GM12873 (cell line): ENCODE measurements at regions not wholly inside any gene's neighbourhood (a gene's known extent, or its start where the extent isn't known, plus 50 kb on each side); places are given as distances from the start of the nearest gene placed in this dataset.

ENCODE experiments used
- TF ChIP-seq, protein P1 (sequence below): IDR thresholded peaks from 2 replicates; pipeline ENCODE4 v1.5.1; 2012; ENCODE audit warnings: low read depth, mild to moderate bottlenecking, moderate library complexity, low read length, control low read depth; ENCODE audit not compliant: insufficient read depth; ENCODE audit errors: missing control alignments

DNA sequence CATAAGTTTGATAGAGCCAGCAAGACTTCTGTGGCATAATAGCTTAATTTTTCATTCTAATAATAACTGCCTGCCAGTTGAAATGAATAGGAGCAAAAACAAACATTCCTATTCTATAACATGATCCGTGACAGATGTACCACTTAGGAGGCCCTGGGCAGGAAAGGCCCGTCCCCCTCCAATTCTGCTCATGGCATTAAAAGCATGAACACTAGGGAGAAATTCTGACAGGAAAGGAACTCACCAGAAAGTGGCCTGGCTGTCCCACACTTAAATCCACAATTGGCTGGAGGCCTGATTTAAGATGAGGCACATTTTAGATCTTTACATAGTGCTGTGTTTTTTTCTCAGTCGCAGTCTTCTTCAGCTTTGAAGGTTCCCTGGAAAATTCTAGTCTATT lies 261.9 kb upstream of the ETAA1 start:
- TF ChIP-seq, protein P1, sequence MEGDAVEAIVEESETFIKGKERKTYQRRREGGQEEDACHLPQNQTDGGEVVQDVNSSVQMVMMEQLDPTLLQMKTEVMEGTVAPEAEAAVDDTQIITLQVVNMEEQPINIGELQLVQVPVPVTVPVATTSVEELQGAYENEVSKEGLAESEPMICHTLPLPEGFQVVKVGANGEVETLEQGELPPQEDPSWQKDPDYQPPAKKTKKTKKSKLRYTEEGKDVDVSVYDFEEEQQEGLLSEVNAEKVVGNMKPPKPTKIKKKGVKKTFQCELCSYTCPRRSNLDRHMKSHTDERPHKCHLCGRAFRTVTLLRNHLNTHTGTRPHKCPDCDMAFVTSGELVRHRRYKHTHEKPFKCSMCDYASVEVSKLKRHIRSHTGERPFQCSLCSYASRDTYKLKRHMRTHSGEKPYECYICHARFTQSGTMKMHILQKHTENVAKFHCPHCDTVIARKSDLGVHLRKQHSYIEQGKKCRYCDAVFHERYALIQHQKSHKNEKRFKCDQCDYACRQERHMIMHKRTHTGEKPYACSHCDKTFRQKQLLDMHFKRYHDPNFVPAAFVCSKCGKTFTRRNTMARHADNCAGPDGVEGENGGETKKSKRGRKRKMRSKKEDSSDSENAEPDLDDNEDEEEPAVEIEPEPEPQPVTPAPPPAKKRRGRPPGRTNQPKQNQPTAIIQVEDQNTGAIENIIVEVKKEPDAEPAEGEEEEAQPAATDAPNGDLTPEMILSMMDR, result no peak

- TF ChIP-seq, protein P1, result no peak
Observed at GRCh38 chr2:67137699-67138098, 259.4 kb upstream of the ETAA1 start.

DNA sequence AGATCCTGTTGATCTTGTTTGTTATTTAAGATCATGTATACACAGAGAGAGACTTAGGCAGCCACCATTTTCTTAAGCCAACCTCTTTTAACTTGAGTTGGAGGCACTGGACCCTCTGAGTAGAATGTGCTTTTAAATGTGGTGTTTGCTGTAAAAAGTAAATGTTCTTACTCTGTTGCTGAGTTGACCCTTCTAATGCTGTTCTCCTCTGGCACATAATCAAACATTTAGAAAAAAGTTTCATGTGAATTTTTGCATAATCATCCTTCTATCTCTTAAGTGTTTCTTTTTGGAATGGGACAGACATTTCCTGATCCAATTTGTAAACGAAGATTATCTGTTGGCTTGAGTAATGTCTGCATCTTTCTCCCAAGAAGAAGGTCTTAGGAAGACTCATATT lies 255.1 kb upstream of the ETAA1 start:
- TF ChIP-seq, protein P1, result no peak

GRCh38 chr2:67142741-67143140 lies 254.4 kb upstream of the ETAA1 start:
- TF ChIP-seq, protein P1, result no peak

GRCh38 chr2:67145851-67146250 lies 251.3 kb upstream of the ETAA1 start:
- TF ChIP-seq, protein P1, result no peak

DNA sequence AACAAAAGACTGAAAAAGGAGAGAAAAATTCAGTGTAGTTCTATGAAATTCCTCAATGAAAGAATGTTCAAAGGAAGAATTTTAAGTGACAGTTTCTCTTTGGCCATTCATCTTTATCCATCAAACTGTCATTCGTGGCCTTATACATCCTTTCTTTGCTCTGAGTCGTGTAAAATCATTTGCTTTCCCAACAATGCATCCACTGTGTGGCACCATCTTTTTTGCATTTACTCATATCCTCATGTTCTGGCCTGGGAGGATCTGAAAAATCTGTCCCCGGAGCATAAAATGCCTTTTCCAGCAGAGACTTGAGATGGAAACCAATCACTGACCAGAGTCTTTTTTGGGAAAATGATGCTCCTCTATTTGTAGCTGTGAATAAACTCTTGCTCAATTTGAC lies 240.3 kb upstream of the ETAA1 start:
- TF ChIP-seq, protein P1, result no peak

DNA sequence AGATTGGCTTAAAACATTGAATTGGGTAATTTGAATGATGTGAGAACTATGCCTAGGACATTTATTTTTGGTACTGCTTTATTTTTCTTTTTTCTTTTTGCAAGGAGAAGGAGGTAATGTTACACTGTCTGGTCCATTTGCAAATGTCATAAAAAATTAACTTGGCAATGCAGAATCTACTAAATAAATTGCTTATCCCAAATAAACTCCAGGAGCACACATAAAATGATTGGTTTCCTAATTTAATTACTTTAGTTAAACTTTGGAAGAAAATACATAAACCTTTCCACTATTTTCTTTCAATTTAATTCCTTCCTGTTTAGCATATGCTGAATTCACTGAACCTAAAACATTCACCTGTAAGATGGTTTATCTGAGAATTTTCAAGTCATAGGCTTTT lies 238.4 kb upstream of the ETAA1 start:
- TF ChIP-seq, protein P1, result no peak
